A549 (cell line): ENCODE measurements at regions not wholly inside any gene's neighbourhood (a gene's known extent, or its start where the extent isn't known, plus 50 kb on each side); places are given as distances from the start of the nearest gene placed in this dataset.

ENCODE experiments used
- ATAC-seq, 2 experiments: fragments of 200-7000 bp in 1 of 2; fragments of >200 bp in 1 of 2; cut with Nextera tagmentation in 1 of 2; cut with Tn5 transposase in 1 of 2; 3 replicates each; pipeline versions ENCODE4 v1.8.0 to v1.9.1; 2018 to 2020; ENCODE audit warnings: mild to moderate bottlenecking in 1 of 2, moderate library complexity in 1 of 2
- CTCF ChIA-PET: fragments of 300-600 bp; sonication (Branson Sonifier 250); formaldehyde crosslinking; extraction: SDS; loops from one replicate; lab custom pipeline; 2021; ENCODE audit warnings: antibody characterized with exemption, inconsistent platforms; lab: Yijun Ruan, JAX
- POLR2A ChIA-PET: fragments of 350-600 bp; formaldehyde crosslinking; extraction: SDS; loops from one replicate; lab custom pipeline; 2021; ENCODE audit warnings: antibody characterized with exemption, inconsistent platforms; lab: Yijun Ruan, JAX
- DNase-seq, 2 experiments: peaks; one replicate each; pipeline versions ENCODE4 v3.0.0 to v3.0.0-alpha.2; 2011 to 2016; ENCODE audit warnings: low read depth in 1 of 2, low spot score in 1 of 2
- FAIRE-seq: peaks from 2 replicates; lab custom pipeline; 2011; peaks lifted over from hg19 to GRCh38; lab: Jason Lieb, UNC
- H3K27ac ChIP-seq, 2 experiments: fragments of >200 bp; sonication (Bioruptor Twin); formaldehyde crosslinking; 3 replicates each; pipeline ENCODE4 v1.5.1; 2016 to 2017
- H3K4me1 ChIP-seq: fragments of >200 bp; sonication (Bioruptor Twin); formaldehyde crosslinking; 3 replicates; pipeline ENCODE4 v1.6.1; 2016
- H3K4me2 ChIP-seq: fragments of >200 bp; sonication (Bioruptor Twin); formaldehyde crosslinking; 3 replicates; pipeline ENCODE4 v1.6.1; 2016
- H3K4me3 ChIP-seq: fragments of >200 bp; sonication (Bioruptor Twin); formaldehyde crosslinking; 3 replicates; pipeline ENCODE4 v1.5.1; 2016
- H3K9me3 ChIP-seq: fragments of >200 bp; sonication (Bioruptor Twin); formaldehyde crosslinking; 3 replicates; pipeline ENCODE4 v1.6.1; 2016
- BCL3 ChIP-seq: fragments of >200 bp; sonication (Bioruptor Twin); formaldehyde crosslinking; IDR thresholded peaks from 3 replicates; pipeline ENCODE4 v1.6.1; 2016
- CBX2 ChIP-seq: fragments of 200-600 bp; sonication (generic); IDR thresholded peaks from 2 replicates; pipeline ENCODE4 v1.6.1; 2016; ENCODE audit warnings: low read depth, mild to moderate bottlenecking, borderline replicate concordance
- CTCF ChIP-seq: fragments of >200 bp; sonication (Bioruptor Twin); formaldehyde crosslinking; IDR thresholded peaks from 3 replicates; pipeline ENCODE4 v1.5.1; 2016
- E2F6 ChIP-seq: IDR thresholded peaks from 2 replicates; pipeline ENCODE4 v1.6.1; 2012; ENCODE audit warnings: low read depth, borderline replicate concordance
- ELK1 ChIP-seq: fragments of 150-350 bp; IDR thresholded peaks from 2 replicates; pipeline ENCODE4 v1.6.1; 2014; ENCODE audit warnings: low read depth, mild to moderate bottlenecking, low read length
- FOXS1 ChIP-seq: fragments of 250-450 bp; sonication (Bioruptor Pico); IDR thresholded peaks from 2 replicates; pipeline ENCODE4 v1.5.0; 2020; ENCODE audit warnings: mild to moderate bottlenecking, moderate library complexity
- HDAC2 ChIP-seq: fragments of 200-600 bp; sonication (generic); IDR thresholded peaks from 2 replicates; pipeline ENCODE4 v1.6.1; 2016
- HMGXB4 ChIP-seq: fragments of 250-450 bp; sonication (Bioruptor Pico); IDR thresholded peaks from 2 replicates; pipeline ENCODE4 v1.5.0; 2021; ENCODE audit warnings: mild to moderate bottlenecking, moderate library complexity, borderline replicate concordance
- HOXB13 ChIP-seq: fragments of 250-450 bp; sonication (Bioruptor Pico); IDR thresholded peaks from 2 replicates; pipeline ENCODE4 v1.5.0; 2020; ENCODE audit warnings: low read depth, mild to moderate bottlenecking, moderate library complexity
- HOXB5 ChIP-seq: fragments of 250-450 bp; sonication (Bioruptor Pico); IDR thresholded peaks from 2 replicates; pipeline ENCODE4 v1.5.0; 2020; ENCODE audit warnings: mild to moderate bottlenecking, moderate library complexity
- KDM1A ChIP-seq: fragments of 200-600 bp; sonication (generic); IDR thresholded peaks from 2 replicates; pipeline ENCODE4 v1.6.1; 2016; ENCODE audit warnings: low read depth, mild to moderate bottlenecking
- MAFK ChIP-seq: fragments of 450-650 bp; IDR thresholded peaks from 2 replicates; pipeline ENCODE4 v1.6.1; 2014; ENCODE audit not compliant: partially characterized antibody
- NFE2L2 ChIP-seq: fragments of 150-350 bp; conservative IDR thresholded peaks from 2 replicates; pipeline ENCODE4 v1.6.1; 2014; ENCODE audit warnings: low read length
- NPAS2 ChIP-seq: fragments of 250-450 bp; sonication (Bioruptor Pico); IDR thresholded peaks from 2 replicates; pipeline ENCODE4 v1.8.0; 2022; ENCODE audit warnings: mild to moderate bottlenecking, moderate library complexity, borderline replicate concordance
- RAD21 ChIP-seq, 2 experiments: fragments of >200 bp in 1 of 2; sonication (Bioruptor Twin) in 1 of 2; formaldehyde crosslinking in 1 of 2; IDR thresholded peaks in 1 of 2; conservative IDR thresholded peaks in 1 of 2; 2 replicates in 1 of 2; 3 replicates in 1 of 2; pipeline ENCODE4 v1.6.1; 2012 to 2018; ENCODE audit warnings: inconsistent platforms in 1 of 2
- REST ChIP-seq: fragments of 200-600 bp; sonication (generic); IDR thresholded peaks from 2 replicates; pipeline ENCODE4 v1.6.1; 2016; ENCODE audit warnings: antibody characterized with exemption, mild to moderate bottlenecking, moderate library complexity
- TFCP2L1 ChIP-seq: fragments of 250-450 bp; sonication (Bioruptor Pico); IDR thresholded peaks from 2 replicates; pipeline ENCODE4 v1.5.0; 2021; ENCODE audit warnings: mild to moderate bottlenecking
- ZSCAN20 ChIP-seq: fragments of 250-450 bp; sonication (Bioruptor Pico); IDR thresholded peaks from 2 replicates; pipeline ENCODE4 v1.8.0; 2022; ENCODE audit warnings: mild to moderate bottlenecking, moderate library complexity
- WGBS: methylation state at CpG from one replicate; pipeline ENCODE4 v1.1.6; 2017; ENCODE audit errors: missing lambda C conversion rate; 5-methylcytosine and 5-hydroxymethylcytosine counted together

GRCh38 chr4:158068068-158068467, 104.8 kb downstream of the GASK1B start (continued):
- TF ChIP-seq E2F6 (no peak), TFCP2L1 (CRISPR knock-in tag) (no peak), RAD21 (conservative IDR thresholded peaks at IDR 0.05 in 1 of 2, IDR thresholded peaks at IDR 0.05 in 1 of 2) (no peak), FOXS1 (CRISPR knock-in tag) (no peak)
- TF ChIP-seq, all 56 proteins: peak for 0

- ATAC-seq, result no peak
- DNase-seq, result no peak
- POLR2A ChIA-PET, result no interaction called here
- 100% methylated on average over 2 of the region's 2 CpGs for WGBS
- H3K9me3 ChIP-seq, result no peaks in the 10 kb centered on the region
- H3K4me1 ChIP-seq, result no peaks in the 10 kb centered on the region
- CTCF ChIA-PET, result interaction anchor here (1.1 kb wide), 1 partner anchor 8 kb away, joined by 6 read pairs; no protein-coding TSS in a partner anchor
- H3K27ac ChIP-seq, result no peak overlapping the region
- TF ChIP-seq HMGXB4 (CRISPR knock-in tag) (no peak), REST (no peak), CTCF (no peak), HDAC2 (no peak), HOXB13 (CRISPR knock-in tag) (no peak), NPAS2 (CRISPR knock-in tag) (no peak), BCL3 (no peak), HOXB5 (no peak), NFE2L2 (no peak), ELK1 (no peak), CBX2 (no peak), ZSCAN20 (CRISPR knock-in tag) (no peak), MAFK (no peak), KDM1A (no peak), E2F6 (no peak)
- H3K4me3 ChIP-seq, result no peak overlapping the region
- no peak overlapping the region for H3K4me2 ChIP-seq
- FAIRE-seq, result no peak
These were observed 105.2 kb downstream of the GASK1B start for GRCh38 chr4:158067646-158068045.
